A204.1 (cell line): ENCODE measurements at regions not wholly inside any gene's neighbourhood (a gene's known extent, or its start where the extent isn't known, plus 50 kb on each side); places are given as distances from the start of the nearest gene placed in this dataset.
"Not testable (repeated sequence)": the region's sequence is repeated elsewhere in the genome, so short reads cannot be mapped to it uniquely, and the experiment has no call there.

Experiments used
- FAIRE-seq: peaks from 2 replicates; lab custom pipeline; 2012; peaks lifted over from hg19 to GRCh38; lab: Jason Lieb, UNC

- FAIRE-seq, result no peak
Measured at GRCh38 chr22:49523374-49524008, 304.2 kb downstream of the BRD1 start.

- no peak for FAIRE-seq
Measured at GRCh38 chr22:49522582-49523373, 304.9 kb downstream of the BRD1 start.

- no peak for FAIRE-seq
Measured at GRCh38 chr22:49521787-49522224, 305.9 kb downstream of the BRD1 start.

- no peak for FAIRE-seq
Measured at GRCh38 chr22:49519117-49519737, 308.4 kb downstream of the BRD1 start.

- FAIRE-seq, result no peak
Measured at GRCh38 chr22:49518436-49518970, 309.2 kb downstream of the BRD1 start.

- FAIRE-seq, result no peak
Measured at GRCh38 chr22:49517667-49518185, 309.9 kb downstream of the BRD1 start.

GRCh38 chr22:49517211-49517610 is 310.5 kb downstream of the BRD1 start:
- no peak for FAIRE-seq

GRCh38 chr22:49515475-49515874 is 312.2 kb downstream of the BRD1 start:
- no peak for FAIRE-seq

GRCh38 chr22:49514641-49515040 is 313.0 kb downstream of the BRD1 start:
- no peak for FAIRE-seq

GRCh38 chr22:49514211-49514610 is 313.5 kb downstream of the BRD1 start:
- FAIRE-seq, result no peak

GRCh38 chr22:49513358-49513851 is 314.3 kb downstream of the BRD1 start:
- no peak for FAIRE-seq

- FAIRE-seq, result no peak
Measured at GRCh38 chr22:49512487-49513165, 315.0 kb downstream of the BRD1 start.

- not testable (repeated sequence) for FAIRE-seq
Measured at GRCh38 chr22:49511393-49512189, 316.1 kb downstream of the BRD1 start.

GRCh38 chr22:49510718-49511117 is 317.0 kb downstream of the BRD1 start:
- no peak for FAIRE-seq

- no peak for FAIRE-seq
Measured at GRCh38 chr22:49509016-49509415, 318.7 kb downstream of the BRD1 start.

- FAIRE-seq, result no peak
Measured at GRCh38 chr22:49508561-49508960, 319.1 kb downstream of the BRD1 start.

GRCh38 chr22:49507607-49508292 is 319.9 kb downstream of the BRD1 start:
- no peak for FAIRE-seq

GRCh38 chr22:49506010-49506400 is 321.7 kb downstream of the BRD1 start:
- FAIRE-seq, result no peak

- no peak for FAIRE-seq
Measured at GRCh38 chr22:49505337-49506009, 322.2 kb downstream of the BRD1 start.

- FAIRE-seq, result no peak
Measured at GRCh38 chr22:49503896-49504521, 323.7 kb downstream of the BRD1 start.
